ENCODE measurements at regions not wholly inside any gene's neighbourhood (a gene's known extent, or its start where the extent isn't known, plus 50 kb on each side); places are given as distances from the start of the nearest gene placed in this dataset.

DNA sequence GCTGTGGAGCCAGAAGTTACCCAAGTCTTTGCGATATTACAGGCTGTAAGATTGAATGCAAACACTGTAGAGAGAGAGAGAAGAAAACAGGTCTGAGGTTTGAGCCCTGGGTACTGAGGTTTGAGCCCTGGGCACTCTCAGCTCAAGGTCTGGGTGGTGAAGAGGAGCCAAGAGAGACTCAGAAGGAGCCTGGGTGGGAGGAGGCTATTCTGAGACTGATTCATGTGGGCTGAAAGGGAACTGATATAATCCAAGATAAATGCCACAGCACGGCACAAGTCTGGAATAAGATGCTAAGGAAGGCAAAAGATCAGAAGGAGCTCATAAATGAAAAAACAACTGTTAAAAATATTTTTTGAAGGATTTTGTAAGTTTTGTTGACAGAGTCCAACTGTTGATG, 407.6 kb upstream of the HS6ST1 start:
- no peak for DNase-seq (ENCODE audit: low spot score)

DNA sequence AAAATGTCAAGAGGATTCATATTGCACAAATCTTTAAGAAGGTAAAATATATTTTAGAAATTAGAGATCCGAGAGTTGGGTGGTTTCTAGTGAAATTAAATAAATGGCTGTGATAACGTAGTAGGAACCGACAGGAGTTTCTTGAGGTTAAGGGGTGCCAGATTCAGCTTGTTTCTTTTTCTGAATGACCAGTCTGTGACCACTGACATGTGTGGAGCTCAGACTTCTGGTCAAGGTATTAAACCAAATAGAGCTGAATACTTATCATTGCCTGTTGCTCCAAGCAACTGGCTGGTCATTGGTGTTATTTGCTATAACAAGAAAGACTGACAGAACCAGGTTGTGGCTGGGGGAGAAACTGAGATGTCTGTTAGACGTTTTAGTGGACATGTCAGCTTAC, 408.2 kb upstream of the HS6ST1 start:
- no peak for DNase-seq (ENCODE audit: low spot score)

DNA sequence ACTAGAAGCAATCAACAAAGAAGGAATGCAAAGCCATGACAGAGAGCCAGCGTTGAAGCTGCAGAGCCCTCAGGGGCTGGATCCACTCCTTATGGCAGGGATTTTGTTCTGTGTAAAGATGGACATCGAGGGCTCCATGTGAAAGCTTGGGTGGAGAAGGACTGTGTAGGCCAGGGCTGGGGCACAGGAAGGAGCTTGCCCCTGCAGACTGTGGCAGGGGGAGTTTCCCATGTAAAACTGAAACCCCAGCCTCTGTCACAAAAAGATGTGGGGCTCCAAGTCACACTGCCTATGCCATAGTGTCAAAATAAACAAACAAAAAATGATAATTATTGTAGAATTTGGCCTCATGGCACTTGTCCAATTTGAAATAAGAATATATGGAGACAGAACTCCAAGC, 408.7 kb upstream of the HS6ST1 start:
- DNase-seq (ENCODE audit: low spot score), result no peak

DNA sequence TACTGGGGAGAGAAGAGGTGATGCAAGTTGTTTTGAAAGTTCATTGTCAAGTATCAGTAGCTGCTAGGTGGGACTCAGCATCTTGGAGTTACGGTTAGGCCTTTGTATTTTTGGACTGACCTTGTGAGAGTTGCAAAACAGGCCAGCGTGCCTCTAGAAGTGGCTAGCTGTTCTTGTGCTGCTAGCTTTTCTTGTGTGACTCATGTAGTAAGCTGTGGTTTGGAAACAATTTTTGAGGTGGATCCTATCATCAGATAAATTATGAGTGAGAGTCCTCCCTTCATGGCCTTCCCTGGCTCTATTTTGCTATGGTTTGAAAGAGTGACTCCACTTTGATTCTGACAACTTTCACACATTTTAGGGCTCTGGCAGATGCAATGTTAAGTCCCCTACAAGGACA, 409.2 kb upstream of the HS6ST1 start:
- DNase-seq (ENCODE audit: low spot score), result no peak

- no peak for DNase-seq (ENCODE audit: low spot score)
Measured at GRCh38 chr2:128729051-128729450, 410.4 kb upstream of the HS6ST1 start.

DNA sequence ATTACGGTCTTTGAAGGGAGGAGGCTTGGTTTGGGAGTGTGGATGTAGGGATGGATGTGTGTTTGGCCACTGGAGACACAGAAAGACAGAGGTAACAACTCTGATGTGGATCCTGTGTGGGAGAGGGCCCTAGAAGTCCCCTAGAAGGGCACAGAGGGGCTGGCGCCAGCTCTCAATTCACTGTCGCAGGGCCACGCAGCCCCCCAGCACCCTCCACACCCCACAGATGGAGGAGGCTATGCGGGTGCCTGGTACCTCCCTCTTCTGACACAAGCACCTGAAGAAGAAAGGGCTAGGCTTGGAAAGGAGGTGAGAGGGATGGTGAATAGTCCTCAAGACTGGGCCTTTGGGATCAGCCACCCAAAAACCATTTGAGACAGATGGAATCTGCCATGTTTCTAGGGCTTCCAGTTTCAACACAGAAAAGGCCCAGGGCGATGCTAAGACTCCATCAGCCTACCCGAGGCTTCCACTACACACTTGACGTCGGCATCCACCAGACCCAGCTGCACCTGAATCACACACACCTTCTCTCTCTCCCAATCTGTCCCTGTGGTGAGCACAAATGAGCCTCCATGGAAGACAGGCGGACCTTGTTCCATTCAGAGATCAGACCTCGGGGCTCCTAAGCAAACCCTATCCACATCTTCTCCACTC, 413.5 kb upstream of the HS6ST1 start:
- DNase-seq (ENCODE audit: low spot score), result no peak

GRCh38 chr2:128732976-128733431, 414.3 kb upstream of the HS6ST1 start:
- no peak for DNase-seq (ENCODE audit: low spot score)

- DNase-seq (ENCODE audit: low spot score), result no peak
Measured at GRCh38 chr2:128733450-128733849, 414.8 kb upstream of the HS6ST1 start.

GRCh38 chr2:128734521-128735295, 416.0 kb upstream of the HS6ST1 start:
- no peak for DNase-seq (ENCODE audit: low spot score)

- DNase-seq (ENCODE audit: low spot score), result no peak
Measured at GRCh38 chr2:128735296-128735960, 416.8 kb upstream of the HS6ST1 start.

DNA sequence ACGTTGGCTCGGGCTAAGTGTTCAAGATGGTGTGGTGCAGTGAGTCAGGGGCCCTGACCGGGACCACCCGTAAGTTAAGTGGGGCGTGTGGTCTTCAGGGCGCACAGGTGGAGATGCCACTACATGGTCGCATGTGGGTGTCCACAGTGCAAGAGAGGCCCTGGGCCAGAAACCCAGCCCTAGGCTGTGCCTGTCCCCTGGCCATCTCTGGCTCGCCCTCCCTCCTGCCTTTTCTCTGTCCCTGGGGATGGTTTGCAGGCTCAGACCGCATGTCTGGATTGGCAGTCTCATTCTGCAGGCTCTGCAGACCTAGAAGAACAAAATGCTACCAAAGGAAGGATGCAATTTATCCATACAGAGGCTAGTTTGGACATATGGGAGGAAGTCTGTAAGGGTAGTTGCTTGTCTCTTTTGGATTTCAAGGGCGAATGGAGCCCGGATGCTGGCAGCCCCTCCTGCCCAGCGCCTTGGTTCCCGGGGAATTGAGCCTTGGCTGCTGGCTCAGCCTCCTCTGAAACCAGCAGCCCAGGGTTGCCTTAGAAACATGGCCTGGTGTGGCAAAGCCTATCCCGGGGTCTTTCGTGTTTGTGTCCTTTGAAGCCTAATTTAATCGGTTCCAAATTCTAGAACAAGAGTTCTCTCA, 417.5 kb upstream of the HS6ST1 start:
- DNase-seq (ENCODE audit: low spot score), result no peak

GRCh38 chr2:128736689-128737545, 418.2 kb upstream of the HS6ST1 start:
- DNase-seq (ENCODE audit: low spot score), result peak; percentile 83

DNA sequence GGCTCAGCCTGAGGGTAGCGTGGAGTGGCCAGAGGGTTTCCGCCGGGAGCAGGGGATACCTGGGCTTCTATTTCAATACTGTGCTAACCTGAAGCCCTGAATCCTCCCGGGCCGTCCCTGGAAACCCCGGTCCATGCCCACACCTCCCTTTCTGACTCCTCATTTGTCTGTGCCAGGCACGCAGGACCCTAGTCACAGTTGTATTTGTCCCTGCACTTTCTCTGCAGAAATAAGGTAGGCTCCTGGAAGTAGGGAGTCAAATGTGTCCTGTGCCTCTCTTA, 418.8 kb upstream of the HS6ST1 start:
- no peak for DNase-seq (ENCODE audit: low spot score)

GRCh38 chr2:128738446-128739110, 419.9 kb upstream of the HS6ST1 start:
- no peak for DNase-seq (ENCODE audit: low spot score)

DNA sequence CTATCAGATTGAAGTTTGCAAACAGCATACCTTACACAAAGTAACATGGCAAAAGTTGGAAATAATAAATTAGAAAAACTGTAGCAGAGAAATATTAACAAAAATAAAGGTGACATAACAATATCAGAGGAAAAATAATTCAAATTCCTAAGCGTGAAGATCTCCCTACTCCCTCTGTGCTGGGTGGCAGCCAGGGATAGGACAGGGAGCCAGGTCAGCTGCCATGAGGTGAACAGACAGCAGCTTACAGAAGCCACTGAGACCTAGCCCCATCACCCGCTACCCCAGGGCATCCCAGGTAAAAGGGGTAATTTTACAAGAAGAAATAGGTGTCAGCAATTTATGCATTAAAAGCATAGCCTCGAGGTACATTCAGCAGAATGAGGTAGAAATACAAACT, 423.8 kb upstream of the HS6ST1 start:
- no peak for DNase-seq (ENCODE audit: low spot score)

DNA sequence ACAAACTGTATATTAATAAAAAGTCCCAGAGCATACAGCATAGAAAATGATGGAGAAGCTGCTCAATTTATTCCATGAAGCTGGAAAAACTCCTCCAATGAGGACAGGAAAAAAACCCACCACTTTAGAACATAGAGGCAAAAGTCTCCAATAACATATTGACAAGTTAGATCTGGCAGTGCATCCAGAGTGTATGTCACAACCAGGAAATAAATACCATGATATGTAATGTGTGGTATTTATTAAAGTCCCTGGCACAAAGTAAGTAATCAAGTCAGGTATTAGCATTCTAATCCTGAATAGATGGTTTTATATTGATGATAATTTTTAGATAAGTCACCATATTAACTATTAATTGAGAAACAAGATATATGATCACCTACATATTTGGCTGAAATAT, 427.3 kb upstream of the HS6ST1 start:
- DNase-seq (ENCODE audit: low spot score), result no peak

- DNase-seq (ENCODE audit: low spot score), result no peak
Measured at GRCh38 chr2:128746356-128746755, 427.7 kb upstream of the HS6ST1 start.

GRCh38 chr2:128748336-128748735, 429.7 kb upstream of the HS6ST1 start:
- DNase-seq (ENCODE audit: low spot score), result no peak

DNA sequence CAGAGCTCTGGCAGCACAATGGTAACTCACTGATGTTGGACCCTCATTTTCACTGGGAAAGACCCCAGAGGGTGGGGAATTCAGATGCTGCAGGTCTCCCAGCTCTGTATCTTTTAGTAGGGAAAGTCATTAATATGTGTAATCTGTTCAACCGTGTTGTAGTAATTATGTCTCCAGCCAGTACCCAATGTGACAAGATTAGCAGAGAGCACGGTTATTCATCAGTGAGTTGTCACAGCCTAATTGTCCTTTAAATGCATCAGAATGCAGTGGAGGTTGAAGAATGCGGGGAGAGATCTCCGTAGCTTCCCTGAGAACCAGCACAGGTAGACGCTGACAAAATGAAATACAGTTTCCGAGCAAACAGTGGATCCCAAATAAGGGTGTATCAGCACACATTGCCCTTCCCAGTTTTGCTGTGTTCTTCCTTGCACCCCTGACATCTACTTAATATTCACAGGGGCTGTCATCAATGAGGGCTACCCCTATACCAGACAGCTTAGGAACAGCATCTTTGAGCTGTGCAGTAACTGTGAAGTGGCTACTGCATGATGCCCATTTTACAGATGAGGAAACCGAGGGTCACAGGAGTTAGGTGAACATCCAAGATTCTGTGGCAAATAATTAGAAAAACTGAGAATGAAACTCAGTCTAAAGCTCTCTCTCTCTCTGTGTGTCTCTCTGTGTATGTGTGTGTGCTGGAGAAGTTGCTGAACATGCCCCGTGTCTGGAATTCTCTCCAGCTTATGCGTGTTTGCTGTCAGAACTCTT, 430.4 kb upstream of the HS6ST1 start:
- no peak for DNase-seq (ENCODE audit: low spot score)

DNA sequence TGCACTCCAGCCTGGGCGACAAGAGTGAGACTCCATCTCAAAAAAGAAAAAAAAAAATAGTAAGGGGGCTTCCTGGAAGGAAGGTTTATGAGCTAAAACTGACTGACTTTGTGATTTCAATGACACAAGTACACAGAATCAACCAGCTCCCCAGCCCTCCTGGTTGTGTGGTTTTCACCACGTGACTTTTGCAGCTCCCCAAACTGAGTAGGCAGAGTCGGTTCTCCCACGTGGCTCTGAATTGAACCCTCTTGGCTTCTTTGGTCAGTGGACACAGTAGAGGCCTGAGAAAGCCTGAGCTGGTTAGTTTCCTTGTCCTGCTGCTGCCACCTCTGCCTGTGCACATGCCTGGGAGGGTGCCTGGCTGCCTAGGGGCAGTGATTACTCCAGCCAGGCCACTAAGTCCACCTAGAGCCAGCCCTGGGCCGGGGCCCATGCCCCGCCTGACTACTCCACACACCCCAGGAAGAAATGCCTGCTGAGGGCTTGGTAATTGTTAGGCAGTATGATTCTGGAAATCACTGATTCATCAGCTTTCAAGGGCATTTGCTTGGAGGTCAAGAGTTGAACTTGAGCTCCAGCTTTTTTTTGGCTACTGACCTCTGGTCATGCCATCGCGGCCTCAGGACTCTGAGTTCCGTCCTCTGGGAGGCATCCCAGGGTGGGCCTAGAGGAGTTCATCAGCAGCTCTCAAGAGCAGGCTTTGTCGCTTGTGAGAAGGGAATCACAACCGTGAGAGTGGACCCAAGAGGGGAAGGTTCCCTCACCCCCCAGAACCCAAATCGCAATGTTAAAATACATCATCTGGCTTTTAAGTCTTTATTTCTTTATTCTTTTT, 431.9 kb upstream of the HS6ST1 start:
- DNase-seq (ENCODE audit: low spot score), result no peak
